Skin epidermis (tissue), 12 donors: ENCODE measurements at regions not wholly inside any gene's neighbourhood (a gene's known extent, or its start where the extent isn't known, plus 50 kb on each side); places are given as distances from the start of the nearest gene placed in this dataset.
"Not testable (repeated sequence)": the region's sequence is repeated elsewhere in the genome, so short reads cannot be mapped to it uniquely, and the experiment has no call there.

Experiments
- H3K27ac ChIP-seq, 21 experiments: fragments of 200-600 bp; sonication (generic) in 11 of 21; one replicate each; pipeline ENCODE4 v1.5.0; 2020; ENCODE audit warnings: mild to moderate bottlenecking in 3 of 21, inconsistent platforms in 2 of 21, moderate library complexity in 2 of 21
- H3K4me3 ChIP-seq, 7 experiments: fragments of 200-600 bp; sonication (generic) in 2 of 7; one replicate each; pipeline ENCODE4 v1.5.0; 2020; ENCODE audit warnings: inconsistent platforms in 2 of 7, mild to moderate bottlenecking in 2 of 7, moderate library complexity in 1 of 7

- no peak overlapping the region for H3K27ac ChIP-seq
- no peak overlapping the region for H3K4me3 ChIP-seq
Observed at GRCh38 chr16:87044032-87044382, 273.2 kb downstream of the C16orf95 start.

- Histone ChIP-seq H3K4me3 (no peak overlapping the region), H3K27ac (no peak overlapping the region)
Observed at GRCh38 chr16:87044829-87045228, 272.4 kb downstream of the C16orf95 start.

GRCh38 chr16:87045466-87046216, 271.6 kb downstream of the C16orf95 start:
- Histone ChIP-seq H3K4me3 (no peak overlapping the region), H3K27ac (no peak overlapping the region)

GRCh38 chr16:87046235-87046634, 271.0 kb downstream of the C16orf95 start:
- no peak overlapping the region for H3K27ac ChIP-seq

GRCh38 chr16:87047221-87048037, 269.8 kb downstream of the C16orf95 start:
- Histone ChIP-seq H3K4me3 (no peak overlapping the region), H3K27ac (no peak overlapping the region)

More at GRCh38 chr16:87046235-87046634, 271.0 kb downstream of the C16orf95 start:
- H3K4me3 ChIP-seq = no peak overlapping the region

- H3K27ac ChIP-seq = no peak overlapping the region
- no peak overlapping the region for H3K4me3 ChIP-seq
Observed at GRCh38 chr16:87048038-87048729, 269.0 kb downstream of the C16orf95 start.

- no peak overlapping the region for H3K4me3 ChIP-seq
- no peak overlapping the region for H3K27ac ChIP-seq
Observed at GRCh38 chr16:87048730-87049115, 268.5 kb downstream of the C16orf95 start.

GRCh38 chr16:87049216-87049615, 268.0 kb downstream of the C16orf95 start:
- H3K27ac ChIP-seq, H3K4me3 ChIP-seq: not testable (repeated sequence)

- Histone ChIP-seq H3K27ac (no peak overlapping the region), H3K4me3 (no peak overlapping the region)
Observed at GRCh38 chr16:87050142-87050541, 267.1 kb downstream of the C16orf95 start.

- no peak overlapping the region for H3K27ac ChIP-seq
- no peak overlapping the region for H3K4me3 ChIP-seq
Observed at GRCh38 chr16:87051526-87052320, 265.5 kb downstream of the C16orf95 start.

- no peak overlapping the region for H3K4me3 ChIP-seq
- no peak overlapping the region for H3K27ac ChIP-seq
Observed at GRCh38 chr16:87052506-87052905, 264.7 kb downstream of the C16orf95 start.

- Histone ChIP-seq H3K4me3 (no peak overlapping the region), H3K27ac (no peak overlapping the region)
Observed at GRCh38 chr16:87053016-87053982, 263.9 kb downstream of the C16orf95 start.

- Histone ChIP-seq H3K4me3 (no peak overlapping the region), H3K27ac (no peak overlapping the region)
Observed at GRCh38 chr16:87054154-87054553, 263.0 kb downstream of the C16orf95 start.

- no peak overlapping the region for H3K4me3 ChIP-seq
- H3K27ac ChIP-seq = no peak overlapping the region
Observed at GRCh38 chr16:87054856-87055255, 262.3 kb downstream of the C16orf95 start.

- H3K27ac ChIP-seq = no peak overlapping the region
- H3K4me3 ChIP-seq = no peak overlapping the region
Observed at GRCh38 chr16:87056083-87056482, 261.1 kb downstream of the C16orf95 start.

- Histone ChIP-seq H3K27ac (no peak overlapping the region), H3K4me3 (no peak overlapping the region)
Observed at GRCh38 chr16:87056551-87056950, 260.6 kb downstream of the C16orf95 start.

GRCh38 chr16:87057211-87057881, 259.8 kb downstream of the C16orf95 start:
- H3K4me3 ChIP-seq = no peak overlapping the region
- no peak overlapping the region for H3K27ac ChIP-seq

- Histone ChIP-seq H3K27ac (no peak overlapping the region), H3K4me3 (no peak overlapping the region)
Observed at GRCh38 chr16:87057951-87058560, 259.1 kb downstream of the C16orf95 start.
